Panc1 (cell line): ENCODE measurements at regions not wholly inside any gene's neighbourhood (a gene's known extent, or its start where the extent isn't known, plus 50 kb on each side); places are given as distances from the start of the nearest gene placed in this dataset.

Source experiments
- POLR2AphosphoS5 ChIP-seq: IDR thresholded peaks from 2 replicates; pipeline ENCODE4 v1.6.1; 2012; ENCODE audit warnings: mild to moderate bottlenecking, low read depth, low read length, moderate library complexity
- SIN3A ChIP-seq: IDR thresholded peaks from 2 replicates; pipeline ENCODE4 v1.6.1; 2012; ENCODE audit warnings: low read depth, mild to moderate bottlenecking, low read length, moderate library complexity, borderline replicate concordance; ENCODE audit not compliant: insufficient read depth
- TF ChIP-seq, protein P1 (sequence below): fragments of 450-650 bp; IDR thresholded peaks from 2 replicates; pipeline ENCODE4 v1.5.1; 2017; ENCODE audit warnings: mild to moderate bottlenecking
- TF ChIP-seq, protein P2 (sequence below), 2 experiments: IDR thresholded peaks; 2 replicates each; pipeline ENCODE4 v1.6.1; 2011 to 2012; ENCODE audit warnings: low read depth in 2 of 2, control low read depth in 1 of 2, low read length in 1 of 2, mild to moderate bottlenecking in 1 of 2, moderate library complexity in 1 of 2; ENCODE audit not compliant: insufficient read depth in 1 of 2

DNA sequence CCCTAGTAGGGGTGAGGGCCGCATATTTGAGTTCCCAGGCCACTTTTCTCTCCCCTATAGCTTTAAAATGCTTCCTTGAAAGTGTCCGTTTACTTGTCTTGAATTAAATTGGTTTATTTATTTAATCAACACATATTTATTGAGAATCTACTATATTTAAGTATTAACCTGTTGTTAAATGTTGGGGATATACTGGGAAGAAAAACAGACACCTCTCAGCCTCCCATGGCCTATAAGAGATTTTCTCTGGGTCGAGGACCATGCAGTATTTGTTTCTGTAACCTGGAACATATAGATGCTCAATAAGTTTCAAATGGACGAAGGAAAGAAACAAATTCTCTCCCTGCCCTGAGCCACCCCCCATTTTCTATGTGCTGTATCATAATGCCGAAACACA, 98.6 kb downstream of the INSIG2 start:
- TF ChIP-seq POLR2AphosphoS5 (no peak), SIN3A (no peak)
- TF ChIP-seq, protein P1, sequence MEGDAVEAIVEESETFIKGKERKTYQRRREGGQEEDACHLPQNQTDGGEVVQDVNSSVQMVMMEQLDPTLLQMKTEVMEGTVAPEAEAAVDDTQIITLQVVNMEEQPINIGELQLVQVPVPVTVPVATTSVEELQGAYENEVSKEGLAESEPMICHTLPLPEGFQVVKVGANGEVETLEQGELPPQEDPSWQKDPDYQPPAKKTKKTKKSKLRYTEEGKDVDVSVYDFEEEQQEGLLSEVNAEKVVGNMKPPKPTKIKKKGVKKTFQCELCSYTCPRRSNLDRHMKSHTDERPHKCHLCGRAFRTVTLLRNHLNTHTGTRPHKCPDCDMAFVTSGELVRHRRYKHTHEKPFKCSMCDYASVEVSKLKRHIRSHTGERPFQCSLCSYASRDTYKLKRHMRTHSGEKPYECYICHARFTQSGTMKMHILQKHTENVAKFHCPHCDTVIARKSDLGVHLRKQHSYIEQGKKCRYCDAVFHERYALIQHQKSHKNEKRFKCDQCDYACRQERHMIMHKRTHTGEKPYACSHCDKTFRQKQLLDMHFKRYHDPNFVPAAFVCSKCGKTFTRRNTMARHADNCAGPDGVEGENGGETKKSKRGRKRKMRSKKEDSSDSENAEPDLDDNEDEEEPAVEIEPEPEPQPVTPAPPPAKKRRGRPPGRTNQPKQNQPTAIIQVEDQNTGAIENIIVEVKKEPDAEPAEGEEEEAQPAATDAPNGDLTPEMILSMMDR: no peak
- TF ChIP-seq, protein P2, sequence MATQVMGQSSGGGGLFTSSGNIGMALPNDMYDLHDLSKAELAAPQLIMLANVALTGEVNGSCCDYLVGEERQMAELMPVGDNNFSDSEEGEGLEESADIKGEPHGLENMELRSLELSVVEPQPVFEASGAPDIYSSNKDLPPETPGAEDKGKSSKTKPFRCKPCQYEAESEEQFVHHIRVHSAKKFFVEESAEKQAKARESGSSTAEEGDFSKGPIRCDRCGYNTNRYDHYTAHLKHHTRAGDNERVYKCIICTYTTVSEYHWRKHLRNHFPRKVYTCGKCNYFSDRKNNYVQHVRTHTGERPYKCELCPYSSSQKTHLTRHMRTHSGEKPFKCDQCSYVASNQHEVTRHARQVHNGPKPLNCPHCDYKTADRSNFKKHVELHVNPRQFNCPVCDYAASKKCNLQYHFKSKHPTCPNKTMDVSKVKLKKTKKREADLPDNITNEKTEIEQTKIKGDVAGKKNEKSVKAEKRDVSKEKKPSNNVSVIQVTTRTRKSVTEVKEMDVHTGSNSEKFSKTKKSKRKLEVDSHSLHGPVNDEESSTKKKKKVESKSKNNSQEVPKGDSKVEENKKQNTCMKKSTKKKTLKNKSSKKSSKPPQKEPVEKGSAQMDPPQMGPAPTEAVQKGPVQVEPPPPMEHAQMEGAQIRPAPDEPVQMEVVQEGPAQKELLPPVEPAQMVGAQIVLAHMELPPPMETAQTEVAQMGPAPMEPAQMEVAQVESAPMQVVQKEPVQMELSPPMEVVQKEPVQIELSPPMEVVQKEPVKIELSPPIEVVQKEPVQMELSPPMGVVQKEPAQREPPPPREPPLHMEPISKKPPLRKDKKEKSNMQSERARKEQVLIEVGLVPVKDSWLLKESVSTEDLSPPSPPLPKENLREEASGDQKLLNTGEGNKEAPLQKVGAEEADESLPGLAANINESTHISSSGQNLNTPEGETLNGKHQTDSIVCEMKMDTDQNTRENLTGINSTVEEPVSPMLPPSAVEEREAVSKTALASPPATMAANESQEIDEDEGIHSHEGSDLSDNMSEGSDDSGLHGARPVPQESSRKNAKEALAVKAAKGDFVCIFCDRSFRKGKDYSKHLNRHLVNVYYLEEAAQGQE (IDR thresholded peaks at IDR 0.05; ENCODE audit: insufficient read depth in 1 of 2, low read depth in 2 of 2, low read length in 1 of 2): no peak
